GM19468 (cell line): ENCODE measurements at regions not wholly inside any gene's neighbourhood (a gene's known extent, or its start where the extent isn't known, plus 50 kb on each side); places are given as distances from the start of the nearest gene placed in this dataset.
"Not testable (repeated sequence)": the region's sequence is repeated elsewhere in the genome, so short reads cannot be mapped to it uniquely, and the experiment has no call there.

Experiments
- ATAC-seq: cut with Tn5 transposase; IDR thresholded peaks from one replicate; pipeline ENCODE4 v1.9.1; 2021; ENCODE audit warnings: mild to moderate bottlenecking, moderate library complexity, moderate number of reproducible peaks; ENCODE audit not compliant: unreplicated experiment; ENCODE audit errors: extremely low read depth

DNA sequence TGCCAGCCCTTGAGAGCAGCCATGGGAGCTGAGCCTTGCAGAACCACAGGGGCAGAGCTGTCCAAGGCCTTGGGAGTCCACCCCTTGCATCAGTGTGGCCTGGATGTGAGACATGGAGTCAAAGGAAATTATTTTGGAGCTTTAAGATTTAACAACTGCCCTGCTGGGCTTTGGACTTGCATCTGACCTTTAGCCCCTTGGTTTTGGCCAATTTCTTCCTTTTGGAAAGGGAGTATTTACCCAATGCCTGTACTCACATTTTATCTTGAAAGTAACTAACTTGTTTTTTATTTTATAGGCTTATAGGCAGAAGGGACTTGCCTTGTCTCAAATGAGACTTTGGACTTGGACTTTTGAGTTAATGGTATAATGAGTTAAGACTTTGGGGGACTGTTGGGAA is 92.7 kb downstream of the EHF start:
- ATAC-seq: not testable (repeated sequence)
